OCI-LY3 (cell line): ENCODE measurements at regions not wholly inside any gene's neighbourhood (a gene's known extent, or its start where the extent isn't known, plus 50 kb on each side); places are given as distances from the start of the nearest gene placed in this dataset.

ENCODE experiments used
- H2AFZ ChIP-seq: fragments of 200-600, 300-600 bp; shearing (Covaris generic); 2 replicates; pipeline ENCODE4 v1.6.0; 2014; ENCODE audit warnings: antibody characterized with exemption, low read depth, low read length
- H3K27ac ChIP-seq: fragments of 200-600, 300-600 bp; sonication (generic); 2 replicates; pipeline ENCODE4 v1.5.1; 2014; ENCODE audit warnings: mild to moderate bottlenecking, low read length, moderate library complexity, mixed read lengths
- H3K27me3 ChIP-seq: fragments of 200-600, 300-600 bp; sonication (generic); 2 replicates; pipeline ENCODE4 v1.6.1; 2014; ENCODE audit warnings: low read depth, low read length, mixed read lengths
- H3K36me3 ChIP-seq: fragments of 200-600, 300-600 bp; sonication (generic); replicated peaks from 2 replicates; pipeline ENCODE3; 2014; ENCODE audit warnings: low read depth, low read length, mixed read lengths
- H3K4me1 ChIP-seq: fragments of 300-600, 200-600 bp; sonication (generic); 2 replicates; pipeline ENCODE4 v1.6.1; 2014; ENCODE audit warnings: low read length, mixed read lengths
- H3K4me2 ChIP-seq: fragments of 200-600, 300-600 bp; sonication (generic); 2 replicates; pipeline ENCODE4 v1.6.1; 2014; ENCODE audit warnings: low read length, mixed read lengths
- H3K4me3 ChIP-seq: fragments of 300-600, 200-600 bp; sonication (generic); 2 replicates; pipeline ENCODE4 v1.5.1; 2014; ENCODE audit warnings: antibody characterized with exemption, mild to moderate bottlenecking, low read length, moderate library complexity
- H3K79me2 ChIP-seq: fragments of 300-600, 200-600 bp; shearing (Covaris generic); 2 replicates; pipeline ENCODE4 v1.6.1; 2014; ENCODE audit warnings: mild to moderate bottlenecking, low read length, mixed read lengths
- H3K9ac ChIP-seq: fragments of 300-600, 200-600 bp; shearing (Covaris generic); 2 replicates; pipeline ENCODE4 v1.6.0; 2014; ENCODE audit warnings: mild to moderate bottlenecking, low read length, moderate library complexity
- H3K9me3 ChIP-seq: fragments of 200-600, 300-600 bp; shearing (Covaris generic); 2 replicates; pipeline ENCODE4 v1.6.1; 2014; ENCODE audit warnings: low read length, mixed read lengths; ENCODE audit not compliant: insufficient read depth
- H4K20me1 ChIP-seq: fragments of 200-600, 300-600 bp; sonication (generic); 2 replicates; pipeline ENCODE4 v1.6.1; 2016; ENCODE audit warnings: low read length, mixed read lengths; ENCODE audit not compliant: insufficient read depth
- CTCF ChIP-seq: fragments of 200-600, 300-600 bp; sonication (generic); IDR thresholded peaks from 2 replicates; pipeline ENCODE4 v1.5.1; 2014; ENCODE audit warnings: antibody characterized with exemption, low read length, low read depth
- EZH2phosphoT487 ChIP-seq: fragments of 200-600 bp; shearing (Covaris generic); IDR thresholded peaks from 2 replicates; pipeline ENCODE4 v1.6.1; 2018; ENCODE audit warnings: antibody characterized with exemption, mixed run types, low read depth

DNA sequence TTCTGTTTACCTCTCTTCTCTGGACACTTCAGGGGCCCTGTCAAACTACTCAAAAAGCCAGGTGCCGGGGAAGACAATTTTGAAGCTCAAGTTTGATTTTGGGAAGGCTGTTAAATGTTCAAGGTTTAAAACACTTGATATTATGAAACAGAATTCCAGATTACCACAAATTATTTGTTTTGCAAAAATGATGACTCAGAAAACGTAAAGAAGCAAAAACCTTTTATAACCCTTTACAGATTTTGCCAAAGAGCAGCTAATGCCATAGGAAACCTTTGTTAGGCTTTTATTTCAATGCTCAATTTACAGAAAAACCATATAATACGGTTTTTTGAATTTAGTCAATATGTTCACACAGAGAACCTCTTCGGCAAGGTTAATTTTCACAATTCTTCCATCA, 593.4 kb upstream of the ZP4 start:
- Histone ChIP-seq H3K9ac (no peak overlapping the region), H3K9me3 (no peaks in the 10 kb centered on the region), H3K27me3 (no peaks in the 10 kb centered on the region), H3K4me1 (no peaks in the 10 kb centered on the region), H2AFZ (no peak overlapping the region), H3K27ac (no peak overlapping the region), H3K36me3 (no peaks in the 10 kb centered on the region), H4K20me1 (no peaks in the 10 kb centered on the region), H3K4me2 (no peak overlapping the region), H3K4me3 (no peak overlapping the region), H3K79me2 (no peaks in the 10 kb centered on the region)
- TF ChIP-seq CTCF = no peak

DNA sequence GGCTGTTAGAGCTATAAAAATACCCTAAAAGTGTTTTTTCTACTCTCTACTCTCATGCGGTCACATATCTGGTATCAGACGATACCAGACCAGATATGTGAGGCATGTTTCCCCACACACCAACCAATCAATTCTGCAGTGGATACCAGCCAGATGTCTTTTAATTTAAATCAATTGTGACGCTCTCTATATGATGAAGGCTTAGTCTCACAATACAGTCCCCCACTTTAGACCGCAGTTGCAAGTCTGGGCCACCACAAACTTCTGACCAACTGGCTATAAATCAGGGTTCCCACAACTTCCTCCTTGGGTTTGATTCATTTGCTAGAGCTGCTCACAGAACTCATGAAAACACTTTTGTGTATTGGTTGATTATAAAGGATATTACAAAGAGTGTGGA, 586.1 kb upstream of the ZP4 start:
- Histone ChIP-seq H3K4me2 (no peak overlapping the region), H3K27ac (no peak overlapping the region), H3K4me3 (no peak overlapping the region), H3K27me3 (no peaks in the 10 kb centered on the region), H4K20me1 (no peaks in the 10 kb centered on the region), H3K36me3 (no peaks in the 10 kb centered on the region), H3K79me2 (no peaks in the 10 kb centered on the region), H3K4me1 (no peaks in the 10 kb centered on the region), H3K9me3 (no peaks in the 10 kb centered on the region), H2AFZ (no peak overlapping the region), H3K9ac (no peak overlapping the region)
- TF ChIP-seq EZH2phosphoT487 (no peak), CTCF (no peak)

GRCh38 chr1:238475712-238476111, 585.0 kb upstream of the ZP4 start:
- Histone ChIP-seq H3K27ac (no peak overlapping the region), H3K27me3 (no peaks in the 10 kb centered on the region), H3K4me3 (no peak overlapping the region), H3K79me2 (no peaks in the 10 kb centered on the region), H3K9ac (no peak overlapping the region), H3K4me2 (no peak overlapping the region), H3K4me1 (no peaks in the 10 kb centered on the region), H3K36me3 (no peaks in the 10 kb centered on the region), H3K9me3 (no peaks in the 10 kb centered on the region), H4K20me1 (no peaks in the 10 kb centered on the region), H2AFZ (no peak overlapping the region)
- no peak for TF ChIP-seq CTCF
- TF ChIP-seq EZH2phosphoT487 = no peak

- Histone ChIP-seq H3K79me2 (no peaks in the 10 kb centered on the region), H3K27ac (no peak overlapping the region), H3K9ac (no peak overlapping the region), H3K9me3 (no peaks in the 10 kb centered on the region), H4K20me1 (no peaks in the 10 kb centered on the region), H3K4me1 (no peaks in the 10 kb centered on the region), H3K4me2 (no peak overlapping the region), H2AFZ (no peak overlapping the region), H3K4me3 (no peak overlapping the region), H3K27me3 (no peaks in the 10 kb centered on the region), H3K36me3 (no peaks in the 10 kb centered on the region)
- TF ChIP-seq CTCF (no peak), EZH2phosphoT487 (no peak)
Measured at GRCh38 chr1:238474263-238474662, 583.5 kb upstream of the ZP4 start.
